HL-60 (cell line): ENCODE measurements at regions not wholly inside any gene's neighbourhood (a gene's known extent, or its start where the extent isn't known, plus 50 kb on each side); places are given as distances from the start of the nearest gene placed in this dataset.

Source experiments
- CTCF ChIP-seq: IDR thresholded peaks from one replicate; pipeline ENCODE4 v1.5.1; 2011; ENCODE audit warnings: low read length, control low read depth, inconsistent platforms; ENCODE audit not compliant: insufficient read depth
- GABPA ChIP-seq: IDR thresholded peaks from 2 replicates; pipeline ENCODE4 v1.6.1; 2012; ENCODE audit warnings: low read depth
- POLR2AphosphoS5 ChIP-seq: IDR thresholded peaks from 2 replicates; pipeline ENCODE4 v1.6.1; 2012; ENCODE audit warnings: low read depth
- REST ChIP-seq: IDR thresholded peaks from 2 replicates; pipeline ENCODE4 v1.6.1; 2012; ENCODE audit warnings: low read depth; ENCODE audit not compliant: insufficient replicate concordance
- SPI1 ChIP-seq: IDR thresholded peaks from 2 replicates; pipeline ENCODE4 v1.6.1; 2012; ENCODE audit warnings: low read depth, mild to moderate bottlenecking, borderline replicate concordance

DNA sequence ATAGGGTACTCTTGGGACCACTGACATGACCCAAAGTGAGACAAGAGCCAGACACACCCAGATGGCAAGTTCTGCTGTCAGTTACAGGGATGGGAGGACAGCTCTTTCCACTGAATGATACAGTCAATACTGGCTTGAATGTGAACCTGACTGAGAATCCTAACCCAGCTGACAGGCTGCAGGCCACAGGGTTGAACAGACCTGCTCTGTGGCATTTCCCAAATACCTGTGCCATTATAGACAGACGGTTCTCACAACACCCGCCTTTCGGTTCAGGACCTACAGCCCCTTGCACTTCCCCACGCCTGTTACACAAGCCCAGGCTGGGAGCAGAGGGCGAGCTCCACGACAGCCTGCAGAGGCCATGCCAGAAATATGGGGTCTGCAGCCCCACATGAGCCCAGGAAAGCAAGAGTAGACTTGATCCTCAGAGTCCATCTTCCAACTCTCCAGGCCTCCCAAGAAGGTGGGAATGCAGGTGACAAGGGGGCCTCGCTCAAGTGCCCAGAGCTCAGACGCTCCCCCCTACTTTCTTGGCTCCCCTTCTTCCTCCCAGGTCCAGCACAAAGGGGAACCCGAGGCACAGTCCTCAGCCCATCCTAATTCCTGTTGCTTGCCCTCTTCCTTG is 314.3 kb downstream of the SOX9 start:
- TF ChIP-seq CTCF = no peak
- TF ChIP-seq SPI1 = no peak
- TF ChIP-seq GABPA = no peak
- no peak for TF ChIP-seq REST
- no peak for TF ChIP-seq POLR2AphosphoS5
